H9 (cell line): ENCODE measurements at regions not wholly inside any gene's neighbourhood (a gene's known extent, or its start where the extent isn't known, plus 50 kb on each side); places are given as distances from the start of the nearest gene placed in this dataset.

Experiments
- DNase-seq: peaks from one replicate; pipeline ENCODE4 v3.0.0-alpha.2; 2017
- H2AFZ ChIP-seq: one replicate; pipeline ENCODE4 v1.6.1; 2013; ENCODE audit warnings: mild to moderate bottlenecking, low read length, control low read depth, moderate library complexity
- H2AK5ac ChIP-seq: 2 replicates; pipeline ENCODE4 v1.6.1; 2013; ENCODE audit warnings: low read length, control low read depth, mixed read lengths; ENCODE audit not compliant: insufficient read length
- H2BK120ac ChIP-seq: one replicate; pipeline ENCODE4 v1.6.1; 2013; ENCODE audit warnings: low read depth, mild to moderate bottlenecking, low read length, control low read depth, inconsistent platforms; ENCODE audit not compliant: poor library complexity, severe bottlenecking
- H2BK12ac ChIP-seq: 2 replicates; pipeline ENCODE4 v1.6.1; 2013; ENCODE audit warnings: low read length, control low read depth, mixed read lengths, low read depth; ENCODE audit not compliant: insufficient read length
- H2BK15ac ChIP-seq: 2 replicates; pipeline ENCODE4 v1.6.1; 2013; ENCODE audit warnings: low read depth, low read length, control low read depth
- H2BK20ac ChIP-seq: one replicate; pipeline ENCODE4 v1.6.1; 2013; ENCODE audit warnings: low read depth, mild to moderate bottlenecking, low read length, control low read depth, inconsistent platforms; ENCODE audit not compliant: poor library complexity, severe bottlenecking
- H2BK5ac ChIP-seq: 2 replicates; pipeline ENCODE4 v1.6.1; 2013; ENCODE audit warnings: low read length, control low read depth, mixed read lengths; ENCODE audit not compliant: insufficient read length
- H3K14ac ChIP-seq: 2 replicates; pipeline ENCODE4 v1.6.1; 2013; ENCODE audit warnings: low read length, control low read depth; ENCODE audit not compliant: insufficient read depth
- H3K18ac ChIP-seq: 2 replicates; pipeline ENCODE4 v1.6.1; 2013; ENCODE audit warnings: low read depth, mild to moderate bottlenecking, mixed read lengths, low read length, control low read depth; ENCODE audit not compliant: insufficient read length
- H3K23ac ChIP-seq: 2 replicates; pipeline ENCODE4 v1.6.1; 2013; ENCODE audit warnings: low read length, control low read depth, mixed read lengths, low read depth; ENCODE audit not compliant: insufficient read length
- H3K23me2 ChIP-seq: 2 replicates; pipeline ENCODE4 v1.6.1; 2013; ENCODE audit warnings: low read depth, mild to moderate bottlenecking, mixed read lengths, low read length, control low read depth; ENCODE audit not compliant: insufficient read length, poor library complexity, severe bottlenecking
- H3K27ac ChIP-seq: 2 replicates; pipeline ENCODE4 v1.5.1; 2013; ENCODE audit warnings: low read length, control low read depth, mixed read lengths, low read depth; ENCODE audit not compliant: insufficient read length
- H3K27me3 ChIP-seq: 2 replicates; pipeline ENCODE4 v1.6.1; 2013; ENCODE audit warnings: low read length, control low read depth, inconsistent platforms; ENCODE audit not compliant: insufficient read depth
- H3K4ac ChIP-seq: 2 replicates; pipeline ENCODE4 v1.6.1; 2013; ENCODE audit warnings: low read depth, mild to moderate bottlenecking, control low read depth, inconsistent platforms, low read length, moderate library complexity
- H3K4me1 ChIP-seq: 2 replicates; pipeline ENCODE4 v1.6.1; 2013; ENCODE audit warnings: low read length, control low read depth, inconsistent platforms; ENCODE audit not compliant: insufficient read depth
- H3K4me2 ChIP-seq: 2 replicates; pipeline ENCODE4 v1.6.1; 2013; ENCODE audit warnings: low read length, control low read depth, mixed read lengths; ENCODE audit not compliant: insufficient read length, insufficient read depth
- H3K56ac ChIP-seq: 2 replicates; pipeline ENCODE4 v1.6.1; 2013; ENCODE audit warnings: low read depth, mild to moderate bottlenecking, mixed read lengths, low read length, control low read depth; ENCODE audit not compliant: insufficient read length
- H3K79me1 ChIP-seq: 2 replicates; pipeline ENCODE4 v1.6.1; 2013; ENCODE audit warnings: low read depth, mild to moderate bottlenecking, moderate library complexity, low read length, control low read depth, inconsistent platforms; ENCODE audit not compliant: insufficient read depth, poor library complexity, severe bottlenecking
- H3K79me2 ChIP-seq: 2 replicates; pipeline ENCODE4 v1.6.1; 2013; ENCODE audit warnings: low read length, control low read depth, inconsistent platforms; ENCODE audit not compliant: insufficient read depth
- H3K9ac ChIP-seq: 2 replicates; pipeline ENCODE4 v1.6.1; 2013; ENCODE audit warnings: low read length, control low read depth, mixed read lengths; ENCODE audit not compliant: insufficient read length; ENCODE audit errors: extremely low read depth
- H3K9me3 ChIP-seq: one replicate; pipeline ENCODE4 v1.6.1; 2013; ENCODE audit warnings: low read depth, low read length, inconsistent platforms; ENCODE audit not compliant: control insufficient read depth
- H3T11ph ChIP-seq: one replicate; pipeline ENCODE4 v1.6.1; 2013; ENCODE audit warnings: mild to moderate bottlenecking, low read length, control low read depth, inconsistent platforms
- H4K20me1 ChIP-seq: one replicate; pipeline ENCODE4 v1.6.1; 2013; ENCODE audit not compliant: control insufficient read depth, insufficient read length, insufficient read depth
- H4K5ac ChIP-seq: 2 replicates; pipeline ENCODE4 v1.6.1; 2013; ENCODE audit warnings: low read depth, mild to moderate bottlenecking, mixed read lengths, low read length, control low read depth; ENCODE audit not compliant: insufficient read length
- H4K8ac ChIP-seq: replicated peaks from 2 replicates; pipeline ENCODE4 v1.6.1; 2013; ENCODE audit warnings: low read length, control low read depth, mixed read lengths, low read depth; ENCODE audit not compliant: insufficient read length
- H4K91ac ChIP-seq: 2 replicates; pipeline ENCODE4 v1.6.1; 2013; ENCODE audit warnings: low read depth, mild to moderate bottlenecking, moderate library complexity, mixed read lengths, low read length, control low read depth; ENCODE audit not compliant: insufficient read length
- H3K27ac Mint-ChIP-seq, 3 experiments: 2 replicates in 2 of 3; 3 replicates in 1 of 3; pipeline ENCODE4 v1.8.0; 2020 to 2021; ENCODE audit warnings: mixed read lengths in 3 of 3, mild to moderate bottlenecking in 1 of 3, moderate library complexity in 1 of 3
- H3K27me3 Mint-ChIP-seq: 2 replicates; pipeline ENCODE4 v1.8.0; 2021; ENCODE audit warnings: low read depth, mild to moderate bottlenecking, moderate library complexity, mixed read lengths
- H3K36me3 Mint-ChIP-seq, 3 experiments: 2 replicates in 2 of 3; 3 replicates in 1 of 3; pipeline ENCODE4 v1.8.0; 2020 to 2021; ENCODE audit warnings: low read depth in 3 of 3, mixed read lengths in 3 of 3; ENCODE audit not compliant: insufficient read depth in 1 of 3
- H3K4me1 Mint-ChIP-seq, 2 experiments: 2 replicates each; pipeline ENCODE4 v1.8.0; 2020; ENCODE audit warnings: mixed read lengths in 2 of 2
- H3K4me3 Mint-ChIP-seq, 2 experiments: 2 replicates in 1 of 2; 3 replicates in 1 of 2; pipeline ENCODE4 v1.8.0; 2020 to 2021; ENCODE audit warnings: mild to moderate bottlenecking in 2 of 2, mixed read lengths in 2 of 2, moderate library complexity in 1 of 2
- H3K9me3 Mint-ChIP-seq, 2 experiments: 2 replicates in 1 of 2; 3 replicates in 1 of 2; pipeline ENCODE4 v1.8.0; 2020; ENCODE audit warnings: mild to moderate bottlenecking in 2 of 2, mixed read lengths in 2 of 2, moderate library complexity in 1 of 2
- CTCF ChIP-seq: fragments of 200-600 bp; sonication (generic); conservative IDR thresholded peaks from 3 replicates; pipeline ENCODE4 v1.8.0; 2021; ENCODE audit warnings: antibody characterized with exemption, mild to moderate bottlenecking
- WGBS: extraction: QIAGEN DNeasy Blood & Tissue Kit; methylation state at CpG from one replicate; pipeline ENCODE4 v1.1.7; 2013; ENCODE audit warnings: missing lambda C conversion rate, low lambda C conversion rate, mixed read lengths; ENCODE audit not compliant: insufficient read length; ENCODE audit errors: extremely low coverage; 5-methylcytosine and 5-hydroxymethylcytosine counted together

DNA sequence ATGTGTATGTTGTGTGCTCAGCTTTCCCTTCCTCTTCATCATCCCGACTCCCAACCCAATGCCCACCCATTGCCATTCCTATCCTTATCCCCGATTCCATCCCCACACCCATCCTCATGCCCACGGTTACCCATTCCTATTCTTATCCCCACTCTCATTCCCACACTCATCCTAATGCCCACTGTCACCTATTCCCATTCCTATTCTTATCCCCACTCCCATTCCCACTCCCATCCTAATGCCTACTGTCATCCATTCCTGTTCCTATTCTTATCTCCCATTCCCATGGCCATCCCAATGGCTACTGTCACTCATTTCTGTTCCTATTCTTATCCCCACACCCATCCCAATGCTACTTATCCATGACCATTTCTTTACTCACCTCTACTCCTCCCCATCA is 254.1 kb downstream of the DHX35 start:
- Histone ChIP-seq H3K79me1 (no peaks in the 10 kb centered on the region), H2BK5ac (no peak overlapping the region), H3K9me3 (no peaks in the 10 kb centered on the region), H4K91ac (no peak overlapping the region), H3T11ph (no peak overlapping the region), H3K23me2 (no peaks in the 10 kb centered on the region), H3K4me1 (no peaks in the 10 kb centered on the region), H3K4me2 (no peak overlapping the region), H4K8ac (no peak overlapping the region), H2BK120ac (no peak overlapping the region), H3K27me3 (peaks cover 2% of the 10 kb centered on the region; the same call in 1 of the 2 replicates), H2AK5ac (no peak overlapping the region), H2BK12ac (no peak overlapping the region), H3K18ac (no peak overlapping the region), H3K56ac (no peak overlapping the region), H2AFZ (no peak overlapping the region), H3K9ac (no peak overlapping the region), H3K14ac (no peak overlapping the region), H2BK20ac (no peak overlapping the region), H3K79me2 (no peaks in the 10 kb centered on the region), H3K4ac (no peak overlapping the region), H3K27ac (no peak overlapping the region), H3K23ac (no peak overlapping the region), H4K5ac (no peak overlapping the region), H2BK15ac (no peak overlapping the region), H4K20me1 (no peaks in the 10 kb centered on the region)
- DNase-seq = no peak
- no peak overlapping the region for H3K27ac Mint-ChIP-seq
- no peak for TF ChIP-seq CTCF
- H3K27me3 Mint-ChIP-seq = peaks cover 83% of the 10 kb centered on the region
- 85% methylated on average over 2 of the region's 3 CpGs for WGBS
- peaks cover 0 to under 1% of the 10 kb centered on the region in 2 experiments; a peak in 1 of 4 replicates for H3K4me1 Mint-ChIP-seq
- no peaks in the 10 kb centered on the region for H3K36me3 Mint-ChIP-seq
- H3K9me3 Mint-ChIP-seq = no peaks in the 10 kb centered on the region
- H3K4me3 Mint-ChIP-seq = no peak overlapping the region
